GM12864 (cell line): ENCODE measurements at regions not wholly inside any gene's neighbourhood (a gene's known extent, or its start where the extent isn't known, plus 50 kb on each side); places are given as distances from the start of the nearest gene placed in this dataset.

Experiments
- DNase-seq: peaks from one replicate; pipeline ENCODE4 v3.0.0-alpha.2; 2011; ENCODE audit warnings: low read depth
- H3K4me3 ChIP-seq: 2 replicates; pipeline ENCODE4 v1.5.1; 2011; ENCODE audit warnings: mild to moderate bottlenecking, low read depth, low read length, control low read depth
- CTCF ChIP-seq: IDR thresholded peaks from 2 replicates; pipeline ENCODE4 v1.5.1; 2011; ENCODE audit warnings: low read depth, mild to moderate bottlenecking, moderate library complexity, low read length, control low read depth, inconsistent platforms; ENCODE audit errors: missing control alignments

GRCh38 chr7:16204953-16205352 lies 216.4 kb downstream of the CRPPA start:
- TF ChIP-seq CTCF, result no peak
- no peak for DNase-seq
- H3K4me3 ChIP-seq, result no peak overlapping the region

GRCh38 chr7:16203065-16203464 lies 218.3 kb downstream of the CRPPA start:
- DNase-seq, result no peak
- no peak for TF ChIP-seq CTCF
- no peak overlapping the region for H3K4me3 ChIP-seq

GRCh38 chr7:16202303-16202702 lies 219.0 kb downstream of the CRPPA start:
- no peak for TF ChIP-seq CTCF
- no peak overlapping the region for H3K4me3 ChIP-seq
- no peak for DNase-seq

GRCh38 chr7:16200591-16200990 lies 220.7 kb downstream of the CRPPA start:
- TF ChIP-seq CTCF, result no peak
- no peak for DNase-seq

GRCh38 chr7:16193631-16194030 lies 227.7 kb downstream of the CRPPA start:
- no peak for DNase-seq
- no peak for TF ChIP-seq CTCF
- H3K4me3 ChIP-seq, result no peak overlapping the region

More at GRCh38 chr7:16200591-16200990, 220.7 kb downstream of the CRPPA start:
- H3K4me3 ChIP-seq, result no peak overlapping the region

GRCh38 chr7:16189026-16189715 lies 232.2 kb downstream of the CRPPA start:
- no peak overlapping the region for H3K4me3 ChIP-seq
- no peak for DNase-seq
- no peak for TF ChIP-seq CTCF

- no peak for TF ChIP-seq CTCF
- H3K4me3 ChIP-seq, result no peak overlapping the region
- no peak for DNase-seq
Observed at GRCh38 chr7:16187131-16187530, 234.2 kb downstream of the CRPPA start.
